H7 (cell line): ENCODE measurements at regions not wholly inside any gene's neighbourhood (a gene's known extent, or its start where the extent isn't known, plus 50 kb on each side); places are given as distances from the start of the nearest gene placed in this dataset.
A peak's percentile ranks its signal among the peaks of the same experiment; 100 is the strongest.

ENCODE experiments used
- DNase-seq: peaks from one replicate; pipeline ENCODE4 v3.0.0; 2012
- H3K27me3 ChIP-seq: 2 replicates; pipeline ENCODE4 v1.6.0; 2011; ENCODE audit warnings: mild to moderate bottlenecking, low read length; ENCODE audit not compliant: control insufficient read depth, insufficient read depth
- H3K36me3 ChIP-seq: replicated peaks from 2 replicates; pipeline ENCODE4 v1.5.1; 2011; ENCODE audit warnings: low read length; ENCODE audit not compliant: control insufficient read depth, insufficient read depth
- H3K4me3 ChIP-seq: 2 replicates; pipeline ENCODE4 v1.5.1; 2011; ENCODE audit warnings: low read depth, mild to moderate bottlenecking, control low read depth, low read length, moderate library complexity; ENCODE audit not compliant: insufficient read depth

DNA sequence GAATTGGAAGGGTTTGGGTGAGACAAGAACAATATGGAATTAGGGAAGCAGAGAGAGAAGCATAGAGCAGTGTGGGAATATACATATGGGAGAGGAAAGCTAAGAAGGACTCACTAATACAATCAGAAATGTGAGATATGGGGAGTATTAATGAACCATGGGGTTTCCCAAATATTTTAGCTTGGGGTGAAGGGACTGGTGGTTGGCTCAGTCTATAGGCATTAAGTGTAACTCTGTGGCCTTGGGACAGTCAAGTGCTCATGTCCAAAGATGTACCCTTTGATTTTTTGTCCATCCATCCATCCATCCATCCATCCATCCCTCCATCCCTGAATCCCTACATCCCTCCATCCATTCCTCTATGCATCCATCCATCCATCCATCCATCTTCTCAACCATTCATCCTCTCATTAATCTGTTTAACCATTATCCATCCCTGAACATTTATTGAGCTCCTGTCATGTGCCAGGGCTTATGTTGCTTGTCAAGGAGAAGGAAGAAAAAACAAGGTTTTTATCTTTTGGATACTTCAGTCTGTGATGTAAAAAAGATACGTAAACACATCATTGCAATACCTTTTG is 263.4 kb upstream of the CHD6 start:
- H3K36me3 ChIP-seq: no peaks in the 10 kb centered on the region
- H3K27me3 ChIP-seq: no peaks in the 10 kb centered on the region
- no peak for DNase-seq
- H3K4me3 ChIP-seq: no peak overlapping the region

DNA sequence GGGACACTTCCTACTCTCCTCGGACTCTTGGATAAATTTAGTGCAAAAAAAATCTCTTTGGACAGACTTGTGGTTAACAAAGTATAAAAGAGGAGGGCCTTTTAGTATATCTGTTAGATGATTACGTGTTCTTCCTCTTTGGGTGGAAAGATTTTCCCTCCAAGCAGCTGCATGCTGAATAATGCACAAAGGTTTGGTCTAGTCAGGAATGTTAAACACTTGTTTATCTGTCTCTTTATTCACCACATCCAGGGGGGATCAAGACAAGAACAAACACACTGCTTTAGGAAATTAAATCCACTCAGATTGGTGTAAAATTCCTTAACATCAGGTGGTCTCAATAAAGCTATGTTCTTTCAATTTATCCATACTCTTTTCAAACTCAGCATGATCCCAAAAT is 260.9 kb upstream of the CHD6 start:
- H3K27me3 ChIP-seq: no peaks in the 10 kb centered on the region
- H3K4me3 ChIP-seq: no peak overlapping the region
- DNase-seq: no peak
- no peaks in the 10 kb centered on the region for H3K36me3 ChIP-seq

DNA sequence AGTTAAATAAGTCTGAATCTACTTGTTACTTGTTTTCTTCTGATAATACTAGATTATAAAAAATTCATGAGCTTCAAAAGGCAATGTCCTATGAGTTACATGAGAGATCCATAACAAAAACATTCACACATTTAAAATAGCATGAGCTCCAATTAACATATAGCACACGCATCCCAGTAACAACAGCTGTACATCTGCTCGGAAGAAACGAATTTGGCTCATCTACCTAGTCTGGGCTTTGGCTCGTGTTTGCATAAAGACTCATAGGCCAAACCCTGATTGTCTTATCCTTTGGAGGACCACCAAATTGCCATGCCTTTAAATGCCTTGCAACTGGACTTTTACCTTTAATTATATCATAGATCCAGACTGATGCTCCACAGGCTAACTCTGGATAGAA is 259.7 kb upstream of the CHD6 start:
- DNase-seq: no peak
- H3K4me3 ChIP-seq: no peak overlapping the region
- no peaks in the 10 kb centered on the region for H3K36me3 ChIP-seq
- H3K27me3 ChIP-seq: no peaks in the 10 kb centered on the region

GRCh38 chr20:41874658-41875057 is 256.5 kb upstream of the CHD6 start:
- no peaks in the 10 kb centered on the region for H3K27me3 ChIP-seq
- DNase-seq: no peak
- no peak overlapping the region for H3K4me3 ChIP-seq
- H3K36me3 ChIP-seq: no peaks in the 10 kb centered on the region

DNA sequence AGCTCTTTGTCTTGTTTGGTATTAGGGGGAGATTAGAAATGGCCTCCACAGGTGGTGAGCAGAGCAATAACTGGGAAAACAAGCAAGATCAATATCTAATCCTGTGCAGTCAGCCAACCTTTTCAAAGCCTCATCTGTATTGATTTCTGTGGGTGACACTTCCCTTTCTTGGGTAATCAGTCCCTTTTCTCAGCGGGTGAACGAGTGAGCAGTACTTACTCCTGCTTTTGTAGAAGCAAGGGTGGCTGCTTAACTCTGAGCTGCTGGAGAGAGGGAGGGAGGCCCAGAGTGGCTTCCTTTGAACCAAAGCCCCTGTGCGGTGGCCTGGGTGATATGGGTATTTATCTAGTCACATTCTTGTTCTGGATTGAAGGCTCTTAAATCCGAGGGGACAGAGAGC is 254.8 kb upstream of the CHD6 start:
- no peak for DNase-seq
- no peaks in the 10 kb centered on the region for H3K36me3 ChIP-seq
- H3K27me3 ChIP-seq: no peaks in the 10 kb centered on the region
- H3K4me3 ChIP-seq: no peak overlapping the region

DNA sequence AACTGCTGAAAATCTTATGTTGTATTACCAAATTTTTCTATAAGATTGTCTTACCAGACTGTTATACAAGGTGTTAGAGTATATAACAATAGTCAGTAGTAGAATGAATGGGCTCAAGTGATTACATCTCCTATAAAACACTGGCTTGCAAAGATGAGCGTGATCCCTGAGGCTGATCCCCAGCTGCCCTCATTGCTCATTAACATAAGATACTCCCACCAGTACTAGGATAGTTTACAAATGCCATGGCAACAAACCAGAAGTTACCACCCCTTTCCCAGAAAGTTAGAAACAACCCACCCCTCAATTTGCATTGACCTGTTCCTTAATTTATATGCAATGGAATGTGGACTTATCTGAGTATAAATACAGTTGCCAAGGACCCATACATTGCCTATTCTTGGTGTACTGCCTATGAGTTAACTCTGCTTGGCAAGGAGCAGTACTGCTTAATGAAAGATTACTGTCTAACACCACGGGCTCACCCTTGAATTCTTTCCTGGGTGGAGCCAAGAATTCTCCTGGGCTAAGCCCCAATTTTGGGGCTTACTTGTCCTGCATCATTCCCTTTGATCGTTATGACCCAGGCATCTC is 252.8 kb upstream of the CHD6 start:
- DNase-seq: no peak
- Histone ChIP-seq H3K4me3 (no peak overlapping the region), H3K36me3 (no peaks in the 10 kb centered on the region), H3K27me3 (no peaks in the 10 kb centered on the region)

- Histone ChIP-seq H3K36me3 (no peaks in the 10 kb centered on the region), H3K27me3 (no peaks in the 10 kb centered on the region), H3K4me3 (no peak overlapping the region)
- no peak for DNase-seq
Observed at GRCh38 chr20:41869261-41869660, 251.1 kb upstream of the CHD6 start.

DNA sequence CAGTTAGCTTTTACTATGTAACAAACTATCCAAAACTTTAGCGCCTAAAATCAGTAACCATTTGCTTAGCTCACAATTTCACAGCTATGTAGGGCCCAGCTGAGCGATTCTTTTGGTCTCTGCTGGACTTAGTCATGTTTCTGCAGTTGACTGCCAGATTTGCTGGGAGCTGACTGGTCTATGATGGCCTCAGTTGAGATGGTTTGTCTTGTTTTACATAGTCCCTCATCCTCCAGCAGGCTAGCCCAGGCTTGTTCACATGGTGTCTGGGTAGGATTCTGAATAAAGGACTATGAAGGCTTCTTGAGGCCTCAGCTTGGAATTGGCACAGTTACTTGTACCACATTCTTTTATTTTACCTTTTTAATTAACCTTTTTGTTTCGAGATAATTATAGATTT is 247.8 kb upstream of the CHD6 start:
- DNase-seq: no peak
- H3K36me3 ChIP-seq: no peaks in the 10 kb centered on the region
- H3K4me3 ChIP-seq: no peak overlapping the region
- no peaks in the 10 kb centered on the region for H3K27me3 ChIP-seq

DNA sequence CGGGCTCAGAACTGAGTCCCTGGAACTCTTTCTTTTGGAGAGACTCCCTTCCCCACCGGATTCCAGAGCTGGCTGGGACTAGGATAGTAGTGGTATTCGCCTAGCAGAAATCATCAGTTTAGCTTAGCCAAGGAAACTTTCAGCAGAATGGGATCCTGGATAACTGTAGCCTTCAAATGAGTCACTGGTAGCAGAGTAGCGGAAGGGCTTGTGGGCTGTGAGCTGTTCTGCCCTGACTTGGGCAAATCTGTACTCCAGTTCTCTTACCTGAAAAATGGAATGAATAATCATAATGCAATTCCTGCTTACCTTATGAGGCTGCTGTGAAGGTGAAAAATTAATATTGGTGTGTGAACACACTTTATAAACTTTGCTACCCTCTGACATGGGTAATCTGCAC is 244.3 kb upstream of the CHD6 start:
- no peak for DNase-seq
- Histone ChIP-seq H3K27me3 (no peaks in the 10 kb centered on the region), H3K4me3 (no peak overlapping the region), H3K36me3 (no peaks in the 10 kb centered on the region)

DNA sequence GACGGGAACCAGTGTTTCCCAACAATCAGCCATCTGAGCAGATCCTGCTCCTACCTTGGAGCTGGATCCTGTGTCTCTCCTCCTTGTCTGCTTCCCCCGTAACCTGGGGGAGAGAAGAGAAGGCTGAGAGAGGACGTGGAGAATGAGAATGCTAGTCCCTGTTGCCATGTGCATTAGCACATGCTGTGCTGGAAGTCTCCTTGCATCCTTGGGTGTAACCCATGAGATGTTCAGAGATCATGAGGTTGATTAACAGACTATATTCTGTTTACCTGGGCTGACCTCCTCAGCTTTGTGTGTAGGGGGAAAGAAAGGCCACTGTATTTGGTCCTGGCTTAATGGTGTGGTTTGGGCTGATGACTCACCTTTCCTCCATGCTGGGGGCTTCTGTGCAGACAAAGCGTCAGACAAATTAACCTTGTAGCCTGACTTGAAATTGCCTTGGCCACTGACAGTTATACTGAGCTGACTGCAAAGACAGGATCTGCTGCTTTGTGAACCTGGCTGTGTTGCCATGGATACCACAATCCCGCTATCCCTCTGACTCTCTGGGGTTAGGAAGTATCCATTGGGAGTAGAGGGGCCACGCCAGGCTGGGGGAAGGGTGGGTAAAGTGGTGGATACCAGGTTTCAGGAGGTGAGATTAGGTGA is 243.7 kb upstream of the CHD6 start:
- Histone ChIP-seq H3K27me3 (no peaks in the 10 kb centered on the region), H3K4me3 (no peak overlapping the region), H3K36me3 (no peaks in the 10 kb centered on the region)
- DNase-seq: peak; percentile 18

DNA sequence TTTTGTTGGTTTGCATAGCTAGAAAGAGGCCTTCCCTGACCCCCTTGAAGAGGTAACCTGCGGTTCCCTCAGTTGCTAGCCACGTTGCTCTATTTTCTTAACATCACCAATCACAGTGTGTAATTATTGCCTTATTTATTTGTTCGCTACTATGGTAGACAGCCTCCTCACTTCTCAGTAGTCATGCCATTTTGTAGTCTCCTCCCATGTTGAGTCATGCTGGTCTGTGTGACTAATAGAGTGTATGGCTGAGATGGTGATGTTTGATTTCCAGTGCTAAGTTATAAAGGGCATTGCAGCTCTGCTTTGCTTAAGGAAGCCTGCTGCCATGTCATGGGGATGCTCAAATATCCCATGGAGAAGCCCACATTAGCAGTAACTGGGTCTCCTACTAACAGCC is 236.6 kb upstream of the CHD6 start:
- no peaks in the 10 kb centered on the region for H3K36me3 ChIP-seq
- no peak overlapping the region for H3K4me3 ChIP-seq
- DNase-seq: no peak
- no peaks in the 10 kb centered on the region for H3K27me3 ChIP-seq

DNA sequence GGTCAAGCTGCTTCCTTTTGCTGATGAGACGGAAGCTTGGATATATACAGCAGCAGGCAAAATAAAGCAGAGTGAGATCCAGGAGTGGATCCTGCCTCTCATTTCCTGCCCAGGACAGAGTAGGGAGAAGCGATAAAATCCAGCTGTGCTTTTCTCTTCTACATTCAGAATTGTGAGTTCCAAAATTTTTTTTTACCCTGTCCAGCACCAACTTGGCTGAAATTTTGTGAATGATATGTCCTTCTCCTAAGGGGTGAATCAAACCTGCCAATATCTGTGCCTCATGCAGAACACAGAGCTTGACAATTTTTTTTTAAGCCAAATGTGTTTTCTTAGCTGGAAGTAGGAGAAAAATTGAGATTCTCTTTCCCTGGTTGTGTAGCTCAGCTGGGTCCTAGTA is 235.6 kb upstream of the CHD6 start:
- DNase-seq: no peak
- H3K4me3 ChIP-seq: no peak overlapping the region
- no peaks in the 10 kb centered on the region for H3K27me3 ChIP-seq
- no peaks in the 10 kb centered on the region for H3K36me3 ChIP-seq

GRCh38 chr20:41848180-41848579 is 230.0 kb upstream of the CHD6 start:
- Histone ChIP-seq H3K36me3 (no peaks in the 10 kb centered on the region), H3K4me3 (no peak overlapping the region), H3K27me3 (no peaks in the 10 kb centered on the region)
- no peak for DNase-seq

- Histone ChIP-seq H3K36me3 (no peaks in the 10 kb centered on the region), H3K4me3 (no peak overlapping the region), H3K27me3 (no peaks in the 10 kb centered on the region)
- DNase-seq: no peak
Observed at GRCh38 chr20:41837669-41838224, 219.6 kb upstream of the CHD6 start.

- Histone ChIP-seq H3K4me3 (no peak overlapping the region), H3K27me3 (no peaks in the 10 kb centered on the region), H3K36me3 (no peaks in the 10 kb centered on the region)
- no peak for DNase-seq
Observed at GRCh38 chr20:41833739-41834138, 215.6 kb upstream of the CHD6 start.
